ENCODE measurements at regions not wholly inside any gene's neighbourhood (a gene's known extent, or its start where the extent isn't known, plus 50 kb on each side); places are given as distances from the start of the nearest gene placed in this dataset.

DNA sequence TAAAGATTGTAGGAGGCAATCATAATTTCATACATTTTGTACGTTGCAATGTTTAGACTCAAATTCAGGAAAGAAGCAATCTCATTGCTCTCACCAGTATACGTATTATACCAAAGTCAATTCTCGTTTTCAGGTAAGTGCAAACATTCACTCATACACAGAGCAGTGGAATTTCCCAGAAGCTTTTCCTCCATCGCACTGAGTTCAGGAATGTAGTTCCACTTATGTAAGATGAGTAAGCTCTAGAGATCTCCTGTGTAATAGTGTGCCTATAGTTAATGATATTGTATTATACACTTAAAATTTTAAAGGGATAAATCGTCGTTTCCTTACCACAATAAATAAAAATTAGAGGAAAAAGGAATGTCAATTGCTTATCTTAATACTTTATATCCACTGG, 470.8 kb upstream of the KCND2 start:
- TF ChIP-seq, protein P1, sequence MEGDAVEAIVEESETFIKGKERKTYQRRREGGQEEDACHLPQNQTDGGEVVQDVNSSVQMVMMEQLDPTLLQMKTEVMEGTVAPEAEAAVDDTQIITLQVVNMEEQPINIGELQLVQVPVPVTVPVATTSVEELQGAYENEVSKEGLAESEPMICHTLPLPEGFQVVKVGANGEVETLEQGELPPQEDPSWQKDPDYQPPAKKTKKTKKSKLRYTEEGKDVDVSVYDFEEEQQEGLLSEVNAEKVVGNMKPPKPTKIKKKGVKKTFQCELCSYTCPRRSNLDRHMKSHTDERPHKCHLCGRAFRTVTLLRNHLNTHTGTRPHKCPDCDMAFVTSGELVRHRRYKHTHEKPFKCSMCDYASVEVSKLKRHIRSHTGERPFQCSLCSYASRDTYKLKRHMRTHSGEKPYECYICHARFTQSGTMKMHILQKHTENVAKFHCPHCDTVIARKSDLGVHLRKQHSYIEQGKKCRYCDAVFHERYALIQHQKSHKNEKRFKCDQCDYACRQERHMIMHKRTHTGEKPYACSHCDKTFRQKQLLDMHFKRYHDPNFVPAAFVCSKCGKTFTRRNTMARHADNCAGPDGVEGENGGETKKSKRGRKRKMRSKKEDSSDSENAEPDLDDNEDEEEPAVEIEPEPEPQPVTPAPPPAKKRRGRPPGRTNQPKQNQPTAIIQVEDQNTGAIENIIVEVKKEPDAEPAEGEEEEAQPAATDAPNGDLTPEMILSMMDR (IDR thresholded peaks at IDR 0.05; ENCODE audit: low read depth, low read length, poor library complexity, severe bottlenecking): no peak
- TF ChIP-seq EZH2phosphoT487 (IDR thresholded peaks at IDR 0.05; ENCODE audit: borderline replicate concordance, low read length): no peak

Data from DOHH2 (cell line).